Activated CD8-positive, alpha-beta memory T cell treated with anti-CD3 and anti-CD28 coated beads for 4 hours (primary cell): ENCODE measurements at regions not wholly inside any gene's neighbourhood (a gene's known extent, or its start where the extent isn't known, plus 50 kb on each side); places are given as distances from the start of the nearest gene placed in this dataset.
"Not testable (repeated sequence)": the region's sequence is repeated elsewhere in the genome, so short reads cannot be mapped to it uniquely, and the experiment has no call there.

ENCODE experiments used
- DNase-seq, 2 donors: peaks; one replicate each; pipeline ENCODE4 v3.0.0-alpha.2; 2020; ENCODE audit warnings: low read depth in 2 of 2

DNA sequence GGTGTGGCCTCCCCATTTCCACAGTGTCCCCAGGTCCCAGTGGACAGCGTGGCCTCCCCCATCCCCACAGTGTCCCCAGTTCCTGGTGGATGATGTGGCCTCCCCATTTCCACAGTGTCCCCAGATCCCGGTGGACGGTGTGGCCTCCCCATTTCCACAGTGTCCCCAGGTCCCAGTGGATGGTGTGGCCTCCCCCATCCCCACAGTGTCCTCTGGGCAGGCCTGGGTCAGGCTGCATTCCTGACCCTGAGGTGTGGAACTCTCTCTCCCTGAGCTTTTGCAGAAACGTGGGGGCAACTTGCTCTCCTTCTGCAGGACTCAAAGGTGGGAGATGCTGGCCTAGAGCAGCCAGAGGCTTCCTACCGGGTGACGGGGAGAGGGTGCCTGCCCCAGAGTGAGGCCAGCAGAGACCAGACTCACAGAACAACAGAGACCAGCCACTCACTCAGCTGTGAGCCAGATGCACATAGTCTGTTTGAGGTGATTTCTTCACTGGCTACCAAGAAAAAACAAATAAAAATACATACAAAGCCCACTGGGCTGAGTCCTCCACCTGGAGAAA is 85.8 kb upstream of the FGF3 start:
- no peak for DNase-seq

DNA sequence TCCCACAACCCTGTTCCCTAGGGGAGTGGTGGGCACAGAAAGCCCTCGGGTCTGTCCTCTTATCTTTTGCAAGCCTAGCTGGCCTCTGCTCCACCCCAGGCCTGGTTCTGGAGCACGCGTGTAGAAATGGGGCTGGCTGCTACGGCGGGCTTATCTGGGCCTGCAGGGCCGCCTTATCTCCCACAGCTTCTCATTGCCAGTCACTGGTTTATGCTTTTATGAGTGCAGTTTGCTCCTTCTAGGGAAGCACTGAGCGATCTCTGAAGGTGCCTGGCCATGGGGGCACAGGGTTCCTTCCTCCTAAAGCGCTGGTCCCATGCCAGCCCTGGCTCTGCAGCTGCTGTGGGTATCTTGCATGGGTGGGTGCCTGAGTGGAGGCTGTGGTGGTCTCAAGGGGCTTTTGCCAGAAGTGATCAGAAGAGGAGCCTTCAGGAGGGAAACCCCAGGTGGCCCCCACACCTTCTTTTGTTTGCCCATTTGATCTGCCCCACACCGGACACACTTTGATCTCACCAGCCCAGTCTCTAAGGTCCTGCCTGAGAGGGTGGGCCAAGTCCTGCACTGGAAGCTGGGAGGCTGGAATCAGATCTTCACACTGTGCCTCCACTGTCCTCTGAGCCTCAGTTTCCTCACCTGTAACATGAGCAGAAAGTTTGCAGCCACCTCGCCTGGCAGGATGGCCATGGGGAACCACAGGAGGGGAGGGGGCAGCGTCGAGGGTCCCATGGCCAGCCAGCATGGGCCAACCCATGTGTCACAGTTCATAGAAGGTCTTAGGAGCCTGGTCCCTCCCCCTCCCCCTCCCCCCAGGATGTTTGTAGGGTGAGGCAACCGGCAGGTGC is 86.6 kb upstream of the FGF3 start:
- DNase-seq = no peak

DNA sequence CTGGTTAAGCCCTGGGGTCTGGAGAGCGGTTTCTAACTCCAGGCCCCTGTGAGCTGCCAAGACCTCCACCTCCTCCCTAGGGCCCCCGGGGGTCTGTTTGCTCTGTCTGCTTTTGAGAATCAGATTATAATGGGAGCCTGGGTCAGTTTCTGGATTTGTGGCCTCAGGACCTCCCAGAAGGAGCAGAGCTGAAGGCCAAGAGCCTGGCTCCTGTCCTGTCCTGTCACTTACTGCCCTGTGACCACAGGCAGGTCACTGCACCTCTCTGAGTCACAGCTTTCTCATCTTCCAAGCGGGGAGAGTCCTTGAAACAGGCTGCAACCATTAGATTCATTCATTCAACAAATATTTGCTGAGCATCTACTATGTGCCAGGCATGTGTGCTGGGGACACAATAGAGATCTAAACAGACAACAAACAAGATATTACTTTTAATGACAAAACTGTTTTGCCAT is 87.3 kb upstream of the FGF3 start:
- DNase-seq = no peak

DNA sequence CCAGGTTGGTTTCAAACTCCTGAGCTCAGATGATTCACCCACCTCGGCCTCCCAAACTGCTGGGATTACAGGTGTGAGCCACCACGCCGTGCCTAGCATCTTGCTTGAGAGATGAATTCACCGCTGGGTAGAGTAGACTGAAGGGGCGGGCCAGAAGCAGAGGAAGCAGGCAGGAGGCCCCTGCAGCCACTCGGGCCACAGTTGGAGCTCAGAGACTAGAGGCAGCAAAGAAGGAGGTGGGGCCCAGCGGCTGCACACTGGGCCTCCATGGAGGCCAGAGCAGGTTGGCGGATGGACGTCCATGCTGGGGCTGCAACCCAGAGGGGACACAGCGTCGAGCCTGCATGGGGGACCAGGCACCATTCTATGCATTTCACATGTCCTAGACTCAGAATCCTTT is 88.4 kb upstream of the FGF3 start:
- DNase-seq = no peak

DNA sequence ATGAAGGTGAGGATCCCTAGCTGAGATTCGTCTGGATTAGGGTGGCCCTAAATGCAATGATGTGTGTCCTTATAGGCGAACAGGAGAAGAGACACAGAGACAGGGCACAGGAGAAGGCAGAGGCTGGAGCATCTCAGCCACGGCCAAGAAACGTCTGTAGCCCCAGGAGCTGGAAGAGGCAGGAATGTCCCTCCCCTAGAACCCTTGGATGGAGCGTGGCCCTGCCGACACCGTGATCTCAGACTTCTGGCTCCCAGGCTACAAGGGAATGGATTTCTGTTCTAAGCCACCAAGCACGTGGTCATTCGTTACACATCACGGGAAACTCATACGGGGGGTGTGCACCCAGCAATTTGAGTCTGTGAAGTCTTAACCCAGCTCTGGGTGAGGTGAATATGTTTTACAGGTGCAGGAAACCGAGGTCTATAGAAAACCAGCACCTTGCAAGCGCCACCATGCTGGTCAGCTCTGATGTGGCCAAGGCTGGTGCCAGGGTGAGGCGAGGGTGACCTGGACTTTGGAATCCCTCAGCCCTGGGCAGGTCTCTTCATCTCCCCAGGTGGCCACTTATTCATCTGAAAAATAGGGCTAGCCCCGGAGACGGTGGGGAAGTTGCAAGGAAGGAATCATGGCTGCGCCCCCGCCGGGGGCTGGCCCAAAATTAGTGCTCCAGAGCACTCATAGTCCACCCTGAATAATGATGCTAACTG is 89.5 kb upstream of the FGF3 start:
- DNase-seq = no peak

DNA sequence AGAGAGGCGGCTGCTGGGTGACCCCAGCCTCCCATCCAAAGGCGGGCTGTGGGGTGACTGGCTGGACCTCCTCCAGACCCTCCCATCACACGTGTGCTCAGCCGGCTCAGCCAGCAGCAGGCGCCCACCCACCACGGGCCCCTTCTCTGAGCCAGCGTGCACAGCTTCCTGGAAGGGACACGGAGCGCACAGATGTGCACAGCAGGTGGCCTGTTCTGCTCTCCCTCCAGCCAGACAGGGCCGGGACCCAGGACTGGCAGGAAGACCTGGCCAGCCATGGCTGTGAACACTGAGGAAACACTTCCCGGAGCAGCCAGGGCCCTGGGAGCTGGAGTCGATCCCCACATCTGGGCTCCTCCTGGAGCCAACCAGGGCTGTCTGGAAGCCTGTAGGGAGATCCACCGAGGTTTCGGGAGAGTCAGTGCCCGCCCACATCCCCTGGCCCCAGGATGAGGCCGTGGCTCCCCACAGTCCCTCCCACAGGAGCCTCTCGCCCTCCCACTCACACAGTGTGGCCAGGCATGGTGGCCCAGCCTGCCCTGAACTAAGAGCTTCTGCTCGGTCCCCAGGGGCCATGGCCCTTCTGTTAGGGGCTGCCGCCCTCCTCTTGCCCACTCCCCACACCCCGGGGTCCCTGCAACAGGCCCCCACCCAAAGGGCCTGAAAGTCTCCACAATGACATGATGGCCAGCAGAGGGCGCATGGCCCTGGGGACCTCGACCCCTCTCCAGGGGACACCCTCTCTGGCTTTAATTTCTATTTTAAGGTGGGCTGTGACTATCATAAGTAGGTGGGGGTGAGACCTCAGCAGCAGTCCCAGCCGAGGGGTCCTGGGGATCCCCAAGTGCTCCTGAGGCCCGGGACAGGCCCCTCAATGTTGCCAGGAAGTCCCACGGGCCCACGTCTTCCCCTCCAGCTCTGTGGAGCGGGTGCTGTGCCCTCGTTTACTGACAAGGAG is 90.6 kb upstream of the FGF3 start:
- DNase-seq = no peak

DNA sequence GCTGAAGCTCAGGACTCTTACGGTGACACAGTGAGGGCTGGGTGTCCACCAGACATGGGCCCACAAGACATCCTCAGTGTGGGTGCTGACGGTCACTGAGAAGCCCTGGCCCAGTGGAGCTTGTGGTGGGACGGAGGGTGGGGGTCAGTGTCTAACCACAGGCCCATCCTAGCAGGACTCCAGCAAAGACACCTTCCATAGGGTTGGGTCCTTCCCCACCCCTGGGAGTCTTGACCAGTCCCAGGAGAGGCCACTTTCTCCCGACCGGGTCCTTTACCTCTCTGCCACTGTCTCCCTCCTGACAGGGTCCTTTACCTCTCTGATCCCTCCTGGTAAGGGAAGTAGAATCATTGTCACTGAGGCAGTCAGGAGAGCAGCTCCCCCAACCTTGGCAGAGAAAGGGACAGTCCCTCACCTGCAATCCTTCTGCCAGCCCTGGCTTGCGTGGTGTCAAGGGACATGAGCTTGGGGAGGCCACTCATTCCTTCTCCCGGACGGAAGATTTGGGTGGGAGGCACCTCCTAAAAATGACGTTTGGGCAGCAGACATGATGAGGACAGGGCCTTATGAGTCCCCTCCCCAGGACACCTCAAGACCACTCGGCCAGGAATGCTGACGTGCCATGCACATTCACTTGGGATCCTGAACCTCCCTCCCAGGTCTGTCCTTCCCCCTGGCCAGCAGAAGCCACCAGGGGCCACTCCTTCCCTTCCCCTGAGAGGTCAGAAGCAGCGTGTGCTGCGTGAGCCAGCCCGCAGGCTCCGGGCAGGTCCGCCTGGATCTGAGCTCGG is 91.5 kb upstream of the FGF3 start:
- DNase-seq = no peak

DNA sequence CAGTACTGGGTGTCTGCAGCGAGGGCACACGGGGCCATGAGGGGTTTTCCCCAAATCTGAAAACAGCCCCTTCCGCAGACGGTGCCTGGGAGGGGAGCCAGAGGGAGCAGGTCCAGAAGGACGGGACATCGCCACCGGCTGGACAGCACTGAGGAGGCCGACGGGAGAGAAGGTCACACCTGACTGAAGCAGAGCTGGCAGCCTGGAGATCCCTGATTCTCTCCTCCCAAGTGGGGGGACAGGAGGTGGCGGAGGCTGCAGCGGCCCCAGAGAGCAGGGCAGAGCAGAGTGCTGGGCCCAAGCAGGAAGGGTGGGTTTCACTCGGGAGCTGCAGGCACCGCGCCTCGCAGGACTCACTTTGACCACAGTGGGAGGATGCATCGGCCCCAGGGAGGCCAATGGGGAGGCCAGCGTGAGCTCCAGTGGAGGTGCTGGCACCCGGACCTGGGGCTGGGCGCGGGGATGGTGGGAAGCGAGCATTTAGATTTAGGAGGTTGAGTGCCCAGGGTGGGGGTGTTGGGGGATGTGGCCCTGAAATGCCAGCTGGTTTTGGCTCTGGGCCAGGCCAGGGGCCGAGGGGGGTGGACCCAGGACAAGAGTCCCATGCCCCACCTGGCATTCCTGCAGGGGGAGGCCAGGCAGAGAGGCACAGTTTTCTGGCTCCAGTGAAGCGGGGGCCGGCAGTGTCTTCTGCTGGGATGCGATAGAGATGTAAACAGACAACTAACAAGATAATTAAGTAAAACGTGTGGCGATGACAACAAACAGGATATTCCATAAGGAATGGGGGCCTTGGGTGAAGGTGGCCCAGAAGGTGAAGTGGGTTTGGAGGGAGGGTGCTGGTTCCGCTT is 92.3 kb upstream of the FGF3 start:
- DNase-seq = no peak

DNA sequence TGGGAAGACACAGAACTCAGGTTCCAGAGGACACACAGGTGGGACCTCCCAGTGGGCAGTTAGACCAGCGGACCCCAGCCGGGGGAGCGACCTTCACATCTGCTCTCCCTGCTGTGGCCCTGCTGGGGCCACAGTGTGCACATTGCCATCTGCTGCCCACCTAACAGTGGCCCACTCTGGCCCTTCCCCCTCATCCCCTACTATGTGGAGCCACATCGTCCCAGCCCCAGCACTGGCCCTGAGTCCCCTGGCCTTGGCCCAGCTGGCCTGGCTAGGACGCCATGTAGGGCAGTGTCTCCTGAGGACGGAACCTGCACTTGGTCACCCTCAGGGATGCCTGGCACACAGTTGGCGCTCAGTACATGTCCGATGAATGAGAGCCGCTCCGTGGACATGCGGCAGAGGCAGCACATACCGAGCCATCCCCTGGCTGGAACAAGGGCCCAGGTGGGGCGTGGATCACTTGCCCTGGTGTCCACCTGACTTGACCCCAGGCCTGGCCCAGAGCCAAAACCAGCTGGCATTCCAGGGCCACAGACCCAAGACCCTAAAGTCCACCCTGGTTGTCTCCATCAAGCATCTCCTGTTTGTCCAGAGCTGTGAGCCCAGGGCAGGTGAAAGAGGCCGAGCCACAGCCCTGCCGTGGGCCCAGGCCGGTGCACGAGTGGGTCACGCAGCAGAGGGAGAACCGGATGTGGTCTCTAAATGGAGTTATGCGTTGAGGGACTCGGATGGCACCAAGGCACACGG is 93.1 kb upstream of the FGF3 start:
- no peak for DNase-seq

DNA sequence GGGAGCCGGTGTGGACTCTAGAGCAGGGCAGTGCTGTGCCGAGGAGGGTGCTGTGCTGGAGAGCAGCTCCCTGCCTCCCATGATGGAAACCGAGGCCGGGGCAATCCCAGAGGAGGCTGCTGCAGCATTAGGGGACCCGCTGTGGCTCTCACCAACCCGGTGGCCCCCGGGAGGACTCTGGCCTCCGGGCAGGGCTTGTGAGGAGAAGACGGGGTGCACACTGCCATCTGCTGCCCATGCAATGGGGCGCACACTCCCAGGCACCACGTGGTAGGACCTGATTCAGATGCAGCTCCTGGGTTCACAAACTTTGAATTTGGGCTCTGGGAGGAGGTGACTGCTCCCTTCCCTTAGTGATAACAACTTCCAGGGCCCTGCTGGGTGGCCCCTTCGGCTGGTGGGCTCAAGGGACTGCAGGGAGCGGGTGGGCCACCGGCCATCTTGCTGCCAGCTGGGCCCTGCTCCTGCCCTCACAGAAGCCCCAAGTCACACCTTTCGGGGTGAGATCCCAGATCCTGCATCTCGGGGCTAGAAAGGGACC is 93.8 kb upstream of the FGF3 start:
- no peak for DNase-seq

DNA sequence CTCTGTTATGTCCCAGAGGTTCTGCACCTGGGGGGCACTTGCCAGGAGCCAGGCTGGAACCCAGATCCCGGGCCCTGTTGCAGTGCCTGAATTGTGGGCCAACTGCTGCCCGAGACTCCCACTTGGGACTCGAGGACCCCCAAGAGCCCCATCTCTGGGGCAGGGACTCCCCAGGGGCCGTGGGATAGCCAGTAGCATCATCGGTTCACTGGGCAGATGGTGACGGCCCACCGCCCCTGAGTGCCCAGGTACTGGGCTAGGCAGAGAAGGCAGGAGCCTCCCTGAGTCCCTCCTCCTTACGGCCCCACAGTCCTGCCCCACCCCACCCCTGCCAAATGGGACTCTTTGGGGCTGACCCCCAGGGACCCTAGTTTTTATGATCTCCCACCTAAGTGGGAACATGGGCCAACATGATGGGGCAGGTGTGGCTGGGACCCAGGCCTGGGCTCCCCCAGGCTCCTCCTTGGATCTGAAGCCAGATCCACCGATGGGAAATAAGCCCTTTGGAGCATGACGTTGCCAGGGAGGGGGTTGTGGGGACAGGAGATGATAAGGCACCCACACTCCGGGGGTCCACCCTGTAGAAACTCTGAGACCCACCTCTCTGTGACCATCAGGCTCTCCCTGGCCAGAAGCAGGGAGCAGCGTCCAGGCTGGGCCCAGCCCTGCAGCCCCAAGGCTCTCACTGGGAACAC is 94.5 kb upstream of the FGF3 start:
- DNase-seq = no peak

DNA sequence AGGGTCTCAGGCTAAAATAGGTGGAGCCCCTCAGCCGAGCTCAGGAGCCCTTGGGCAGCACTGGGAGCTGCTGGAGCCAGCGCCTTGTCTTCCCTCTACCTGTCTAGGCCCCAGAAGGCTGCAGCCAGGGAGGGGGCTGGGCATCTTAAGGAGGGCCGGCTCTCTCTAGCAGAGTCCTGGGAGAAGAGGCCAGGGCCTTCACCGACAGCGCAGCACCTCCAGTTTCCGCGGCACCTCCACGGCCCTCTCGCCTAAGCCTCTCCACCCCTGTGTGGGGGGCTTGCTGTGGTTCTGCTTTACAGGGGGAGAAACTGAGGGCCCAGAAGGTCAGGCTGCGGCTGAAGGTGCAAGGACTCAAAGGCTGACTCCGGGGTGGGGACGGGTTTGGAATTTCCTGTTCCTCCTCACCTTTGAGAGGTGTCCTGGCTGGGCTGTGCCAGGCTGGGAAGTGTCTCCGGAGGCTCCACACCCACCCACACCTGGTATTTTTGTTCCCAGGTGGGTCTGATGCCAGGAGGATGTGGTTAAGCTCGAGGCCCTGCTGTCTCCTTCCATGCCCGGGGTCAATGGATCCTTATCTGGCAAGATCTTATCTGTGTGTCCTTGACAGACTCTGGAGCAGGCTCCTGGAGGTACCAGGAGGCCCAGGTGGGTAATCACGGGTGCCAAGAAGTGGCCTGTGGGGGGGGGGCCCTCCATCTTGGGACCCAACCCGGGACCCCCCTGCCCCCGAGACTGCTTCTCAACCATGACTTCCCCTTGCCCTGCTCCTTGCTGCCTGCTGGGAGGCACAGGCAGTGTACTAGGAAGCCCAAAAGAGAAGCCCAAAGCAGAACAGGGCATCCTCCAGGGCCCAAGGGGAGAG is 95.3 kb upstream of the FGF3 start:
- no peak for DNase-seq

DNA sequence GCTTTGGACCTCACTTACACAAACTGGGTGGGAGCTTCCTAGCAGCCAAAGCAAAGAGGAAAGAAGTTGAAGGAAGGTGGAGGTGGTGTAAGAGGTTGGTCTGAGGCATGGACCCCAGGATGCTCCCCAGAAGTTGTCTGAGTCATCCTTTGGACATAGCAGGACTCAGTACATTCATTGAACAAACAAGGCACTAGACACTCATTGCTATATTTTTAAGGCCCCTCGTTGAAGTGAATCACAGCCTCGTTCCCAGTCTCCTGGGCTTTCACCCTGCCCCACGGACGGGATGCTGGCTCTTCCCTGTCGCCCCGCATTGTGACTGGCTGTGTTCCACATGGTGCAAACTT is 95.9 kb upstream of the FGF3 start:
- DNase-seq = no peak

DNA sequence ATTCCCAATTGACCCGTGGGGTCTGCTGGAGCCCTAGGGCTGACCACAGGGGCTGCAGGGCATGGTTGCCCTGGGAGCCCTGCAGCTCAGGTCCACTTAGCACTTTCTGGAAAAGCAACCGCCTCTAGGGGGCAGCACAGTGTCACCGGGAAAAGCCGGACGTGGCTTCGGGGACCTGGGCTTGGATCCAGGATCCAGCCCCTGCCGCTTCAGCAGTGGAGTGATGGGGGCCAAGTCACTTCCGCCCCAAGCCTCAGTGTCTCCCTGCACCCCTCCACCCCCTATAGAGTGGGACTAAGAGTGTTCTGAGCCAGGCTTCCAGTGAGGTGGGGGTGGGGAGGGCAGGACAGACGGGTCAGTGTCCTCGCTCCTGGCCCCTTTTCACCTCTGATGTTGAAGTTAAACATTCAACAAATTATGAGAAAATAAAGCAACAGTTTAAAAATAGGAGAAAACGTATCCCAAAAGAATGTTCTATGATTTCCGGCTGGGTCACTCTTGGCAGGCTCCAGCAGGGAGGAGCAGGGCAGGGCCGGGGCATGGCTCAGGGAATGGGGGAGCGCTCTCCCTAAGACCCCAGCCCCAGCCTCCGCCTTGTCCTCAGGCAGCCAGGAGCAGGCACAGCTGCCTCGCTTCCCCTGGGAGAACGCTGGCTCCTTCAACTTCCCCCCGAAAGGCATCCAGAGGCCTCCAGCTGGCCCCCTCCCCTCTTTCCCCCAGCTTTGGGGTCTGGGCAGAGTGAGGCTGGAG is 96.5 kb upstream of the FGF3 start:
- no peak for DNase-seq

DNA sequence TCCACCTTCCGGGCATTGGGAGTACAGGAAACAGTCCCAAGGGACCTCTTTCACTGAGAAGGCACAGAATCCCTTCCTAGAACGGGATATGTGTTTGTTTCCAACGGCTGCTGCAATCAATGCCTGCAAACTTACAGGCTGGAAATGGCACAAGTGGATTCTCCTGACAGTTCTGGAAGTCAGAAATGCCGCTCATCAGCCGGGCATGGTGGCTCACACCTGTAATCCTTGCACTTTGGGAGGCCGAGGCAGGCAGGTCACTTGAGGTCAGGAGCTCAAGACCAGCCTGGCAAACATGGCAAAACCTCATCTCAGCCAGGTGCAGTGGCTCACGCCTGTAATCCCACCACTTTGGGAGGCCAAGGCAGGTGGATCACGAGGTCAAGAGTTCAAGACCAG is 97.0 kb upstream of the FGF3 start:
- not testable (repeated sequence) for DNase-seq

DNA sequence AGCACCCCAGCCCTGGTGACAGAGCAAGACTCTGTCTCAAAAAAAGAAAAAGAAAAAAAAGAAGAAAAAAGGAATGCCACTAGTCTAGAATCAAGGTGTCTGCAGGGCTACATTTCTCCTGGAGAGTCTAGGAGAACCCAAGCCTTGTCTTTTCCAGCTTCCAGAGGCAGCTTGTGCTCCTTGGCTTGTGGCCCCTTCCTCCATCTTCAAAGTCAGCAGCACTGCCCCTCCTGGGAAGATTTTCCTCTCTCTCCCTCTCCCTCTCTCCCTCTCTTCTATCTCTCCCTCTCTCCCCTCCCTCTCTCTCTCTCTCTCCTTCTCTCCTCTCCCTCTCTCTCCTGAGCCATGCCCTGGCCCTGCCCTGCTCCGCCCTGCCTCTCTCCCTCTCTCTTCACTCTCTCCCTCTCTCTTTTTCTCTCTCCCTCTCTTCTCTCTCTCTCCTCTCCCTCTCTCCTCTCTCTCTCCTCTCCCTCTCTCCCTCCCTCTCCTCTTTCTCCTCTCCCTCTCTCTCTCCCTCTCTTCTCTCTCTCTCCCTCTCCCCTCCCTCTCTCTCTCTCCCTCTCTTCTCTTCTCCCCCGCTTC is 97.7 kb upstream of the FGF3 start:
- DNase-seq = no peak
